NCI-H2029 treated with DMSO at 0.1 percent for 48 hours (cell line): ENCODE measurements at regions not wholly inside any gene's neighbourhood (a gene's known extent, or its start where the extent isn't known, plus 50 kb on each side); places are given as distances from the start of the nearest gene placed in this dataset.

Experiments
- DNase-seq: peaks from one replicate; lab custom pipeline; 2025; lab: John Stamatoyannopoulos, UW

GRCh38 chr2:21253311-21254027, 129.7 kb downstream of the TDRD15 start:
- DNase-seq: no peak

DNA sequence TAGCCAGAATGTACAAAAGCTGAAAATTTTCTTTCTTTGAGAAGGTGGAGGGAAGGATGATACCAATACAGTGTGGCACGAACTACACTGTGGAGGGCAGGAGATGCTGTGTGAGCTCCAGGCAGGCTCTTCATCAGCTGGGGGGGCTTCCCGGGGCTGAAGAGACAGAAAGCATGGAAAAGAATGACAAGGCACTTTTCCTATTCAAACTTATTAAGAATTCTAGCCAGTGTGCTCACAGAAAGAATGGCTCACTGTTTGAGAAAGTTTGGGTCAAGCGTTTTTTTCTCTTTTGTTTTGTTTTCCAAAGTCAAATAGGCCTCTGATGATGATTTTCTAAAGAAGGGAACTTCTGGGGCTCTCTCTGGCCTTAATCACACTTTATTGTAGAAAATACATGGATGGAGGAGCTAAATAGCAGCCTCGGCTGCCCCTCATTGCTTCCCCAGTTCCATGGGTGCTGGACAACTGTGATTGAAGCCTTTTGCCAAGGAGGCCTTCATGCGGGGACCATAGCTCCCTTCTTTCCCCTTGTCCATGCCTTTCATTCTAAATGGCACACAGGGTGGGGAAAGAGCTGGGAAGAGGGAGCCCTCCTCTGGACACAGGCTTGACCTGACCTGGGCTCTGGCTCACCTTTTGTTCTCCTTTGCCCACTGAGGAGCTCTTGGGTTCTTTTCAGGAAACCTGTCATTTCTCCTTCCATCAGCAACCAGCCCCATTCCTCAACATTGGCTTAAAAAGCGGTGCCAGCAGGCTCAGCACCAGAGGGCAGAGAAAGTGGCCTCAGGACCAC, 130.6 kb downstream of the TDRD15 start:
- DNase-seq: no peak

DNA sequence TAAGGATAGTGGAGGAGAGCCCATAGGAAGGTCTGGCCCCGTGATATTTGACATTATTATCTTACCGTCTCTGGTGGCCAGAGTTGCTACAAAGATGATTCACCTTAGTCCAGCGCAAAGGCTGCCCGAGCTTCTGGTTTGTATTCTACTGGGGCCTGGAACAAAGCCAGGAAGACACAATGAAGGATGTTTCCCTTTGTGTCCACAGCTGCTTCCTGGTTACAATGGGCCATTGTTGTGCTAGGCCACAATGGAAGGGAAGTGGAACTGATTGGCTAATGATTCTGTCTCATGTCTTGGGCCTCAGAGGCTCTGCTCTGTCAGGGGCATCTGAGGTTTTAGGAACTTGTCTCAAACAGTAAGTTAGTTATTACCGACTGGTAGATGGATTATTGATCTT, 132.2 kb downstream of the TDRD15 start:
- peak; percentile 55 for DNase-seq

- DNase-seq: no peak
These were observed 133.9 kb downstream of the TDRD15 start for GRCh38 chr2:21257621-21258020.

DNA sequence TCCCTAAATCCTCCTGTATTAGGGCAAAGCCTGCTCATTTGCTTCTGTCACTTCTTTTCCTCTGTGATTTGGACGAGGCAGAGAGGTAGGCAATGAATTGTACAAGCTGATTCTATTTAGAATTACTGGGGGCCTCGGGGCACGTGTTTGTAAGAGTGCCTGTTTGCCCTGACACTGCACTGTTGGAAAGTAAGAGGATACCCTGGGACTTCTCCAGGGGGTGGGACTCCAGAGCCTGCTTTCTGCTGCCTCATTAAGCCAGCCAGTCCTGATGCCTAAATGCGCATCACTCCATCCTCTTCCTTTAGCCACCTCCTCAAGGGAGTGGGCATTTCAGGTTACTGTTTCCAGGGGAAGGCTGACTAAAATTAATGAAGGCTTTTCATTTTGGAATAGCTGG, 134.3 kb downstream of the TDRD15 start:
- DNase-seq: no peak

GRCh38 chr2:21260311-21260710, 136.5 kb downstream of the TDRD15 start:
- DNase-seq: no peak

GRCh38 chr2:21261591-21261990, 137.8 kb downstream of the TDRD15 start:
- DNase-seq: no peak

DNA sequence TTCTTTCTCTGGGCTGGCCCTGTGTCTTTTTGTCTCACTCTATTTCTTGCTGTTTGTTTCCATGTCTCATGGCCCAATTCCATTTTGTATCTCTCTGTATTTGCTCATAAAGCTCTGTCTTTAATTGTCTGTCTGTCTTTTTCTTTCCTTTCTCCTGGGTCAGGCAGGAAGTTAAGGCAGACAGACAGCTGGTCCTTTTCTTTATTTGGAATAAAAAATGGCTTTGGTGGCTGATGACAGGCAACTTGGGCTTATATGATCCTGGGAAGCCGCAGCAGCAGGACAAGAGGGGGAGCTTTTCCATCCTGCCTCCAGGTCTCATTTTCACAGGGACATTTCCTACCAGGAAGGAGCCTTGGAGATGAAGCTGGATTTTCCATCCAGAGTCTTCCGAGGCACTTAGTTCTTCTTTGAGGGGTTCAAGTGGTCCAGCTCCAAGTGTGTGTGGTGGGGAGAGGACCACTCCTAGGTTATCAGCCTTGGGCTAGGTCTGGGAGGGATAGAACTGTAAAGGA, 138.7 kb downstream of the TDRD15 start:
- DNase-seq: no peak

DNA sequence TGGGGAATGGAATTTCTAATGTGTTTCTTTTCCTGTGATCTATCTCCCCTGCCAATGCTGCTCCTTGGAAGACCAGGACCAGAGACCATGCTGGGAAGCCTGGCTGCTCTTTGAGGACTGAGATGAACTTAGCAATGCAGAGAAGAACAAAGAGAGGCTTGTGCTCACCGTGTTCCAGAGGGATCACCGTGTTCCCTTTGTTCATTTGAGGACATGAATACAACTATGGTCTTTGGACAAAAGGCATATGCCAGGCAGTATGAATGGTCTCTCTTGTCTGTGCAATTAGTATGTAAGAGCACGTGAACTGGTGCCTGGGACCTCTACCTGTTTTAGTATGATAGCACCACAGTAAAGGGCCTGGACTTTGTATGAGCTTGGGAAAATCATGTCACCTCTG, 139.9 kb downstream of the TDRD15 start:
- DNase-seq: no peak

DNA sequence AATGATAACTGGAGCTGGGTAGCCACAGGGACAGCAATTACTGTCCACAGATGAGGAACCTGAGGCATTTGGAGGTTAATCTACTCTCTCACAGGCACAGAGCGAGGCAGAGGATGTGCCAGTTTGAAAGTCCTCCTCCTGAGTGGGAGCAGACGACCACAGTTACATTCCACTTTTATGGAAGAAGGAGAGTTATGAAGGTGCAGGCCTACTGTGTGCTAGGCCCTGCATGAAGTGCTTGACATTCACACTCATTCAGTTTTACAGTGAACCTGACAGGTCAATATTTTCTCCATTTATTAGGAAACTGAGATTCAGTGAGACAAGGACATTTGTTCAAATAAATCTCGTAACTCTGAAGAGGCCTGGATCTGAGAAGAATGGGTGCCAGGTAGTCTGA, 142.0 kb downstream of the TDRD15 start:
- no peak for DNase-seq

DNA sequence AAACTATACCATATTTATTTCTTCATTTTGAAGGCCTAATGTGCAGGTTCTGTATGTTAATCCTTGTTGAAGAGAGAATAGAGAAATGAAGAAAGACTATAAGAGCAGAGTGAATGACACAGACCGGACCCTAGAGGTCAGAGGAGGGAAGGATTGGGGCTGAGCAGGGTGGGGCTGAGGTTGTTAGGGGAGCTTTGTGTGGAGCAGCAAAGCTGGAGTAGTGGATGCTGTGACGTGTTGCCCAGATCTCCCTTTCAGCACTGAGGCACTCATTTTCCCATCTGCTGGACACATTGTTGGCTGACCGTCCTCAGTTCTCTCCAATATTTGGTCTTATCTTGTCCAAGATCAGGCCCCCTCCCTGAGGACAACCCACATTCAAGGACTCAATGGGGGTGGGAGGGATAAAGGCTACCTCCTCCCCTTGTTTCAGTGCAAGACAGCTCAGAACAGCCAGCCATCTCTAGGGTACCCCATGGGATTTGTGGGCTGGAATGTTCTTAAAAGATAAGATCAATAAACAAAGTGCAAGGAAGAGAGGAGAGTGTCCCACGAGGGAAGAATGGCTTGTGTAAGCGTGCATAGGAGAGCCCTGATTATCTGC, 143.6 kb downstream of the TDRD15 start:
- DNase-seq: no peak

DNA sequence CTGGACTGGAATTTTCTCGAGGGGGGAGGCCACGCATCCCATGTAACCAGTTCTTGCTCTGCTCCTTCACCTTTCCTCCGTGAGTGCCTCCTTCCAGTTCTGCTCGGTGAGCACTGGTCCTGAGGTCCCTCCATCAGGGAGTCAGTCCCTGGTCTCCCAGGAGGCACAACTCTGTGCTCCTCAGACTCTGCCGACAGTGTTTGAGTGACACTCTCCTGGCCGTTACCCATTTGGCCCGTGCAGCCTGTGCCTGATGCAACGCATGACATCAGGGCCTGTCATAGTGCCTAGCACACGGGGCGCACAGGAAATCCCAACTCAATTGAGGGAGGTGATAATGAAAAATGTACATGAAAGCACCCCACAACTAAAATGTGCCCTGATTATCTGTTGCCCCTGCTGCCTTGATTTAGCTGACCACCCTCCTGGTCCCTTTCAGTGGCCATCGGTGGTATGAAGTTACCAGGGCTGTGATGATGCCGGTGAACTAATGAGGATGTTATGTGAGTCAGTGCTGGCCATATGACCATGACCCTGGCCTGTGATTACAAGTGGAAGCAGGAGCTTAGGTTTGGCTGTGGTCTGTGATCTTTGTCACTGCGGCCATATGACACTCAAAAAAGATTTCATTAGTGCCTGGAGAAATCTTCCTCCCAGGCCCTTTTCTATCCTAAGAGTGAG, 144.6 kb downstream of the TDRD15 start:
- no peak for DNase-seq

GRCh38 chr2:21268878-21269224, 145.1 kb downstream of the TDRD15 start:
- DNase-seq: no peak

- DNase-seq: no peak
These were observed 145.6 kb downstream of the TDRD15 start for GRCh38 chr2:21269382-21269781.

DNA sequence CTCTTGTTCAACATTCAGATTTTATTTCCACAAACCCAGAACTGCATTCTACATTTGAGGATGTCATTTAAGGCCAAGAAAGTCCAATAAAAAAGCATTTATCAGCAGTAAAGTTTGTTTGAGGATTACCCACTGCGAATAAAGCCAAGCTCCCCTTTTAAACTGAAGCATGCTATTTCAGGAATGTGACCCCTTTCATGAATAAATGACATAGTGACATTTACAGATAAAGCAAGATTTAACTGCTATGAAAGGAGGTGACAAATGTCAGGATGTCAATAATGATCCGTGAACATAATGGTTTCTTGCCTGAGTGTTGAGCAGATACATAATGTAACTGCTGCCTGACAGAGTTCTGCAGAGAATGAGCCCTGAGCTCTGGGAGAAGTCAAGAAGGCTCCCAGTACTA, 146.3 kb downstream of the TDRD15 start:
- DNase-seq: no peak

DNA sequence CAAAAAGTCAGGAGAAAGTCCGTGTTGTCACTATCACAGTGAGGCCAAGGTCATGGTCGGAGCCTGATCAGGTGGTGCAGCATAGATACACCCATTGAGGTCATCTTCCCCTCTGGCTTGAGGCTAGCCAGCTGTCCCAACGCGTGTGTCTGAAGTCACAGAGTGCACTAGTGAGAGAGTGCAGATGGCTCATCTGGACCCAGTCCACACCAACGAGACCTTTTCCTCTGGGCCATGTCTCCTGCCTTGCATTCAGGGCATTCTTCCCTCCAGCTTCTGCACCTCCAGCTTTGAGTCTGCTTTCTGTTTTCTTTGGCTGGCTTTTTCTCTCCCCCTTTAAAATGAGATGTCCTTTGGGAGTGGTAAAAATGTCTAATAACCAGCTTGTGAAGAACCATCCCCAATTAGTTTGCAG, 146.9 kb downstream of the TDRD15 start:
- no peak for DNase-seq

DNA sequence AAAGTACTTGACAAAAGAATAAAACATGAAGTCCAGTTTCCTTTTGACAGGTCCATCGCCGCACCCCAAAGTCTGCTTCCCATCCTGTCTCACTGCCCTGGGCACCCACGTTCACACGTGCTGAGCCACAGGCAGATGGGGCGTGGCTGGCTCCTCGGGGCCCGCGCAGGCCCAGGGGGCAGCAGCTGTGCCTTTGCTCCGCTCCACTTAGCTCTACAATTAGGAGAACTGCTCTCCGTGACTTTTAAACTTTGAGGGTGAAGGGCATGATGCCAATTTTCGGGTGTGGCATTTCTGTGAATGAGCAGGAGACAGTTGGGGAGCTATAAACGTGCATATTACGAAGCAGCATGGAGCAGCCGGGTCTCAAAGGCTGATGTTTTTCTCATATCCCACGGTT, 152.4 kb downstream of the TDRD15 start:
- DNase-seq: no peak

- no peak for DNase-seq
These were observed 153.6 kb downstream of the TDRD15 start for GRCh38 chr2:21277068-21278056.

- DNase-seq: no peak
These were observed 155.8 kb downstream of the TDRD15 start for GRCh38 chr2:21279525-21279924.

DNA sequence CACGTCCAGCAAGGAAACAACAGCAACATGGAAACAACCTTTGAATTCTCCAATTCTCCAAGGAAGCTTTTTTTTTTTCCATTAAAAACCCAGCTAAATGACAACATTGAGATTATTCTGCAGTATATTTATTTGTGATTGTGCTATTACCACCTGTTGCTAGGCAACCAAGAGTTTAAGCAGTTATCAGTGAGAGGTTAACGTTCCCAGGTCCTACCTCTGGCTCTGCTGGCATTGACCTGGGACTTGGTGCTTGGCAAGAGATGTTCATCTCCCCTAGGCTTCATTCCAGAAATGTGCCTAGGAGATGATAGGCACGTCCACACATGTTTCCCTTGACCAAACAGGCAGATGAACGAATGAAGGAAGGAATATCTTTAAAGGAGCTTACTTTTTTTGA, 157.0 kb downstream of the TDRD15 start:
- DNase-seq: no peak

- DNase-seq: no peak
These were observed 157.6 kb downstream of the TDRD15 start for GRCh38 chr2:21281384-21281783.
